Stomach (tissue), 4 donors: ENCODE measurements at regions not wholly inside any gene's neighbourhood (a gene's known extent, or its start where the extent isn't known, plus 50 kb on each side); places are given as distances from the start of the nearest gene placed in this dataset.

Experiments used
- EP300 ChIP-seq: sonication (generic); formaldehyde crosslinking; IDR thresholded peaks from one replicate; pipeline ENCODE4 v1.6.1; 2017; ENCODE audit warnings: antibody characterized with exemption
- TF ChIP-seq, protein P1 (sequence below), 7 experiments: fragments of 450-650 bp in 4 of 7; fragments of 200-600 bp in 3 of 7; sonication (generic) in 3 of 7; IDR thresholded peaks; one replicate each; pipeline ENCODE4 v1.5.1; 2016 to 2019; ENCODE audit warnings: antibody characterized with exemption in 7 of 7, control low read depth in 2 of 7, mild to moderate bottlenecking in 1 of 7

DNA sequence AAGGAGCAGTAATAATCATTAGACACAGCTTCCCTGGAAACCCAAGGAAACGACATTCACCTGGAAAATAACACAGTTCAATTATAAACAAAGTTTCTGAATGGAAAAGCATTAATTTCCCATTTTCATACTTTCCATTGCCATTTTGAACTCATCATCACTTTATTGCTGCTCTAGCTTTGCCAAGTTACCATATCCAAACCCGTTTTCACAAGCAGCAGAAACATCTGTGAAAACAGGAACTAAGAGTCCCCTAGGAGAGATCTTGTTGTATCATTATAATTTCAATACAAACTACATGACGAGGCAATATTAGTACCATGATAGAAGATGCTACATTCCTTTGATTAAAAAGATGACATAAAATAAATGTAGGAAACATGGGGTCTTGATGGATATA, 597.0 kb upstream of the NRXN1 start:
- TF ChIP-seq, protein P1, sequence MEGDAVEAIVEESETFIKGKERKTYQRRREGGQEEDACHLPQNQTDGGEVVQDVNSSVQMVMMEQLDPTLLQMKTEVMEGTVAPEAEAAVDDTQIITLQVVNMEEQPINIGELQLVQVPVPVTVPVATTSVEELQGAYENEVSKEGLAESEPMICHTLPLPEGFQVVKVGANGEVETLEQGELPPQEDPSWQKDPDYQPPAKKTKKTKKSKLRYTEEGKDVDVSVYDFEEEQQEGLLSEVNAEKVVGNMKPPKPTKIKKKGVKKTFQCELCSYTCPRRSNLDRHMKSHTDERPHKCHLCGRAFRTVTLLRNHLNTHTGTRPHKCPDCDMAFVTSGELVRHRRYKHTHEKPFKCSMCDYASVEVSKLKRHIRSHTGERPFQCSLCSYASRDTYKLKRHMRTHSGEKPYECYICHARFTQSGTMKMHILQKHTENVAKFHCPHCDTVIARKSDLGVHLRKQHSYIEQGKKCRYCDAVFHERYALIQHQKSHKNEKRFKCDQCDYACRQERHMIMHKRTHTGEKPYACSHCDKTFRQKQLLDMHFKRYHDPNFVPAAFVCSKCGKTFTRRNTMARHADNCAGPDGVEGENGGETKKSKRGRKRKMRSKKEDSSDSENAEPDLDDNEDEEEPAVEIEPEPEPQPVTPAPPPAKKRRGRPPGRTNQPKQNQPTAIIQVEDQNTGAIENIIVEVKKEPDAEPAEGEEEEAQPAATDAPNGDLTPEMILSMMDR (IDR thresholded peaks at IDR 0.05) = no peak
- no peak for TF ChIP-seq EP300
